Stimulated activated CD4-positive, alpha-beta T cell treated with anti-CD3 and anti-CD28 coated beads, Interleukin-1b, Interleukin-23, amount 100 ng/mL, for 4 hours (primary cell): ENCODE measurements at regions not wholly inside any gene's neighbourhood (a gene's known extent, or its start where the extent isn't known, plus 50 kb on each side); places are given as distances from the start of the nearest gene placed in this dataset.
"Not testable (repeated sequence)": the region's sequence is repeated elsewhere in the genome, so short reads cannot be mapped to it uniquely, and the experiment has no call there.

Source experiments
- DNase-seq, 2 donors: peaks; one replicate each; pipeline ENCODE4 v3.0.0-alpha.2; 2020; ENCODE audit warnings: low read depth in 2 of 2

GRCh38 chr2:189231719-189232323, 52.3 kb upstream of the COL5A2 start:
- no peak for DNase-seq

DNA sequence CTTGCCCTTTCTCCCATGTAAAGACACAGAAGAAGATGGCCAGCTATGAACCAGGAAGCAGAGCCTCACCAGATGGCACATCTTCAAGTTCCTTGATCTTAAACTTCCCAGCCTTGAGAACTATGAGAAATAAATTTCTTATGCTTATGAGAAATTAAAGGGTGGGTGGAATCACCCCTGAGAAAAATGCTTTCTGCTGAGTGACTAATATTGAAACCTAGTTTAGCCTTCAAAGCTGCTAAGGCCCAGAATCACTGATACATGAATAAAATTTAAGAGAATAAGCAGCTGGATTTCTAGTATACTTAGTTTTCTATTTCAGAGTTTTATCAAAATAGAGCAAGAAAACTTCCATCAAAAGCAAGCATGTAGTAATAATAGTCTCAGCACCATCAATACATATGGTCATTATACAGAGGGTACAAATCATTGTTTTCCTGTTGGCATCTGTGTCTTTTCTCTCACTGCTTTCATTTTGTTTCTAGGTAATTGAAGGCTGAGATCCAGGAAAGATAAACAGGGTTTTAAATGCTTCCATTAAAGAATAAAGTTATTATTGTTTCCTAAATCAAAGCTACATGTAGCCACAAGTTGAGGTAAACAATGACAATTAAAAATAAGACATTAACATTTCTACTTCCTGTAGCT, 53.3 kb upstream of the COL5A2 start:
- no peak for DNase-seq

DNA sequence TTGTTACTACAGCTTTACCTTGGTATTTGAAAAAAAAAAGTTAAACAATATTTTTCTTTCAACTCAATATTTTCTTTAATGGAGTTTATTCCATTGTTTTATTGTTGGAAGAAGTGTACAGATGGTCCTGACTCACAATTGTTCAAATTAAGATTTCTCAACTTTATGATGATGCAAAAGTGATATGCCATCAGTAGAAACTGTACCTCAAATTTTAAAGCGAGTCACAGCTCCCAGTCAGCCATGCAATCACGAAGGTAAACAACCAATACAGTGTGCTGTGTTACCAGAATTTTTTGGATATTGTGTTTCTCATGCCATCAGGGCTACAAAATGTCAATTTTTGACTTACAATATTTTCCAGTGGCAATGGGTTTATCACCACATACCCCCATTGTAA, 54.0 kb upstream of the COL5A2 start:
- no peak for DNase-seq

- DNase-seq = no peak
Measured at GRCh38 chr2:189234991-189235390, 55.4 kb upstream of the COL5A2 start.

- no peak for DNase-seq
Measured at GRCh38 chr2:189236066-189236465, 56.5 kb upstream of the COL5A2 start.

DNA sequence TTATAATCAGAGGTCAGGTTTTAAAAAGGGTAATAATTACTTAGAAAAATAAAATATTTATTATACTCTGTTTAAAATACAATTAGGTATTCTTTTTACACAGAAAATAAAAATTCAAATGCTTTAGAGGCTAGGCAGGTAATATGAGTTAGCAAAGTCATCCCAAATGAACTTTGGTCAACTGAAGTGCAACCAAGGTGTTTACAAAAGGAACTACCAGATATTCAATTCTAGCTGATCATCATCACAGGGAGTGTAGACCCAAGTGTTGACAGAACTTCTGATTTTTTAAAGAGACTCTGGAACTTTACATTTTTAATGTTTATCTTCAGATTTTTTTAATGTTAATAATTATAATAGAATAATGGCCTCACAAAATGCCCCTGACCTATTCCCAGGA, 59.3 kb upstream of the COL5A2 start:
- DNase-seq = no peak

GRCh38 chr2:189243843-189244242, 64.3 kb upstream of the COL5A2 start:
- not testable (repeated sequence) for DNase-seq

DNA sequence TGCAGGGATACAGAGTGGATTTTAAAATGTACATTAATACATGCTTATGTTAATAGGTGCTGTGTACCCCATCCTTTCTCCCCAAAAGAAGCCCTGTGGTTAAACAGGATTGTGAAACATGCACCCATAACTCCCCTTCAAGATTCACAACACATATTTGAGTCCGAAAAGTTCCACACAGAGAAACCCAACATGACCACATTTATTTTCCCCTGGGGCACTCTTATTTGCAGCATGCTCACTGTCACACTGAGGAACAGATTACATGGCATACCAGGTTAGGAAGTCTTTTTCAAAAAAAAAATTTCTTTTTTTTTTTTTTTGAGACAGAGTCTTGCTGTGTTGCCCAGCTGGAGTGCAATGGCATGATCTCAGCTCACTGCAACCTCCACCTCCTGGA, 67.7 kb upstream of the COL5A2 start:
- no peak for DNase-seq

DNA sequence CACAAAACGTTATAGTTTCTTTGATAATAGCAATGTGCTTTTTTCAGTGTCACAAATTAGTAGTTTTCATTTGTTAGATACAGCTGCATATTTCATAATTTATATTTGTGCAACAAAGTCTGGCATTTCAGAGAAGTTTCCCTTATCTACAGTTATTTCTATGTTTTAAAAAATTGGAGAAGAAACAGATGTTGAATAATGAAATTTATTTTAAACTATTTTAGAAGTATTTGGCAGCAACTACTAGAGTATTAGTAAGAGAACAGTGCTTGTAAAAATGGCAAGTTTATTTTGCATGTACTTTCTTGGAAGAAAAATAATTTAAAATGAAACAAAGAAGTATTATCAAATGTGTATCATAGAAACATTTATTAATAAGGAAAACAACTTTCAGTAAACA, 68.6 kb upstream of the COL5A2 start:
- no peak for DNase-seq

DNA sequence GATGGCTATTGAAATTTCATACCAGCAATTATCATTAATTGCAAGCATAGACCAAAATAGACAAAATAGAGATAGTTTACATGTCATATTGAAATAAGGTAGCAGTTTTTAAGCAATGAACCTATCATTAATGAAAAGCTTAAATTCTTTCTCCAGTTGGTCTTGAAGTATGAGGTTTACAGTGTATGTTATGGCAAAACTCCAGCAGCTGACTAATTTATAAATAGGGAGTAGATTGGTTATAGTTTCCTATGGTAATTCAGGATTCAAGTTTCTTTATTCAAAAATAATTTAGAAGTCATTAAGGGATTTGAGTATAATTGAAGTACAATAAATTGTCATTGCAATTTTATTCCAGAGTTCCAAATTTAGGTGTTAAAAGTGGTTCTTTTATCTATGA, 69.6 kb upstream of the COL5A2 start:
- no peak for DNase-seq

DNA sequence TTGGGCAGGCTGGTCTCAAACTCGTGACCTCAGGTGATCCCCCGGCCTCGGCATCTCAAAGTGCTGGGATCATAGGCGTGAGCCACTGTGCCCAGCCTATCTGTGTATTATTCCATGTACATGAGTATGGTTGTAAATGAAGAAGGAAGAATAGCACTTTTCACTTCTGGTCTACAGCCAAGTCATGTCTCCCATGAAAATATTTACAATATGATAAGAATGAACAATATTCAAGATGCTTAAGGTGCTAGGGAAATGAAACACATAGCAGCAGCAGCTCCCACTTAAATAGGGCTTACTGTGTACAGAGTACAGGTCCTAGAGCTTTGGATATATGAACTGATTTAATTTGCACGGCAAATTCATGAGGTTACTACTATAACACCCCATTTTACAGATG, 70.3 kb upstream of the COL5A2 start:
- no peak for DNase-seq

DNA sequence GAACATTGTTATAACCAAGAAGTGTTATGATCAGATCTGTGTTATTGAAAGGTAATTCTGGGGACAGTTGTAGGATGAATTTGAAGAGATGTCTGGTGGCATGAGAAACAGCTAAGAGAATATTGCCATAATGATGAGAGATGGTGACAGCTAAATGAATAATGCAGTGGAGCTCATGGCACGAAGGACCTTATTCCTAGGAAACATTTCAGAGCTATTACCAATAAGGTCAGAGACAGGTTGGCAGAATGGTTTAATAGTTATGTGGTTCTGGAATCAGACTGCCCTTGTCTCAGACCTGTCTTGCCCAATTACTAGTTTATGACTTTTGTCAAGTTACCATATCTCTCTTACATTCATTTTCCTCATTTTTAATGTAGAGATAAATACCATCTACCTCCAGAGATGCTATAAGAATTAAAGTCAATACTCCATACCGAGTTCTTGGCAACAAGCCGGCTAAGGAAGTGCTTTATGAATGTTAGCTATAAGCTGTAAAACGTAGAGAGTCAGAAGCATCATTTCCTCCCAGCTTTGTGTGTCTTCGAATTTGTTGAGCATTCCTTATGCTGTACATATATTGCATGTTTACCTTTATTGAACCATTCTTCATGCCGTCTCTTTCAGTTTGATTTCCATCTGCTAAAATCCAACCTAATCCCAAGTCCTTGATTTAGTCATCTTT, 73.6 kb upstream of the COL5A2 start:
- DNase-seq = no peak

DNA sequence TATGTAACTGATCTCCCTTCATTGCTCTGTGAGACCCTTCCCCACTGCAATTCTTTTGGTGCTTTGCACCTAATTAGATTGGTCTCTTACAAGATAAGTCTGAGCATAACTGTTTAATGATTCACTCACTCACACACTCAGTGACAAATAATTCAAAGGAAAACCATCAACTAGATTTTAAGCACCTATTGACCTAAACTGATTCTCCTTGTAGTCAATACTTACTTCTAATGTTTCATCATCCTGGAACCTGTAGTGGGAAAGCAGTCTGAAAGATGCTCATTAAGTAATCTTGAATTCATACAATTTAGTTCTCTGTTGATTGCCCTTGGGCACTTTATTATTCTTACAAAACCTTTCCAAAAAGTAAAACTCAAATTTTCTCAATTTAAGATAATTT, 74.3 kb upstream of the COL5A2 start:
- no peak for DNase-seq

GRCh38 chr2:189254268-189254883, 74.8 kb upstream of the COL5A2 start:
- no peak for DNase-seq

DNA sequence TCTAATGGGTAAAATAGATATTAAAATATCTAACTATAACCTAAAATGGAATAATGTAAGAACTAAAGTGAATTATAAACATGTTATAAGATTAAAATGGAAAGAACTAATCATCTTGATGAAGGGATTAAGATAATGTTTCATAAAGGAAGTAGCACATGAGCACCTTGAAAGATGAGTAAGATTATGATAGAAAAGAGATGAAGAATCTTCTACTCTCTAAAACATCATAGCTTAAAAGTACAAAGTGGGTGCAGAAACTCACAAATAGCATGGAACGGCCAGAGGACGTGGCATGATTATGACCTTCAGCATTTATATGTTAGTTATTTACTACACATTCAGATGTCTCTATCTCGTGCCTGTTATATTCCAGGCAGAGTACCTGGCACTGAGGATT, 76.2 kb upstream of the COL5A2 start:
- DNase-seq = no peak

DNA sequence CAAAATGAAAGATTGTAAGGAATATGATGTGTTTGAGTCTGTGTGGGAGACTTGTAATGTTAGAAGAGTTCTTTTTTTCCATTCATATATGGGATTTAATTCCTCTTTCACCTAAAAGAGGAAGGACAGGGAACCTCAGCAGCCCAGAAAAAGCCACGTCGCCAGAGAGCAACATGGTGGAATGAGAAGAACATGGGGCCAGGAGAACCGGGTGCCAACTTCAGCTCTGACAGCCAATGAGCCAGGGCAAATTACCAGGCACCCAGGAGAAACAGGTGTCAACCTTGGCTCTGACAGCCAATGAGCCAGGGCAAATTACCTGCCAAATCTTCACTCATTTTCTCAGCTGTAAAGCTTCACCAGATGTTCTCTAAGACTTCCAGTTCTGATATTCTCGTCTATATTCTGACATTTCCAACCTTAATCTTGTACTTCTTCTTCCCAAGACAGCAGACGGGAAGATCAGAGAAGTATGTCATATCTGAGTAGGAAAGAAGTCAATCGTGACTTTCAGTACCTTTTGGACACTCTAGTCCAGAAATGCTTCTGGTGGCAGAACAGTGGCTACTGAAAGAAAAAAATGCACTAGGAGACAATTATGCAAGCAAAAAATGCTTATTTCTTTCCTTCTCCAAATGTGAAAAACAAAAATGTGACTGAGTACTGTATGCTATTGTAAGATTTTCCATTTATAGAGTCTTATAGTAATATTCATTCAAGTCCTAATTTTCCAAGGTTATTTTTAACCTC, 79.2 kb upstream of the COL5A2 start:
- DNase-seq = no peak

GRCh38 chr2:189260361-189260814, 80.8 kb upstream of the COL5A2 start:
- no peak for DNase-seq

DNA sequence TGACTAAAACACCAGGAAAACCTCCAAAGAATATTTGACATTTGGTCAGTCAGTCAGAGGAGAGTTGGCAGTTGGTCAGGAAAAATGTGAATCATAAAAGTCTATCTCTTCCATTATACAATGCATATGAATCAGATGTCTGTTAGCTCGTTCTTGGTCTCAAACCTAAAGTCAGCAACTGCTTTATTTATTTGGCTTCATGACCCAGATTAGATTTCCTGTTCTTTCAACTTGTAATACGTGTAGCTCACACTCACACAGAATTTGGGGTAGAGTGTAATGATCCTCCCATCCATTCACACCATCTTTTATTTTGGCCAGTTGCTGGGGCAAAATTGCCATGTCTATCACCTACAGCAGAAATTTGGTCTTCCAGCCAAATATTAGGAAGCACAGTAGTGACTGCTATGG, 81.9 kb upstream of the COL5A2 start:
- no peak for DNase-seq

GRCh38 chr2:189261916-189262315, 82.4 kb upstream of the COL5A2 start:
- no peak for DNase-seq

GRCh38 chr2:189265696-189266320, 86.2 kb upstream of the COL5A2 start:
- no peak for DNase-seq

GRCh38 chr2:189267491-189267890, 87.9 kb upstream of the COL5A2 start:
- no peak for DNase-seq
